ENCODE measurements at regions not wholly inside any gene's neighbourhood (a gene's known extent, or its start where the extent isn't known, plus 50 kb on each side); places are given as distances from the start of the nearest gene placed in this dataset.

DNA sequence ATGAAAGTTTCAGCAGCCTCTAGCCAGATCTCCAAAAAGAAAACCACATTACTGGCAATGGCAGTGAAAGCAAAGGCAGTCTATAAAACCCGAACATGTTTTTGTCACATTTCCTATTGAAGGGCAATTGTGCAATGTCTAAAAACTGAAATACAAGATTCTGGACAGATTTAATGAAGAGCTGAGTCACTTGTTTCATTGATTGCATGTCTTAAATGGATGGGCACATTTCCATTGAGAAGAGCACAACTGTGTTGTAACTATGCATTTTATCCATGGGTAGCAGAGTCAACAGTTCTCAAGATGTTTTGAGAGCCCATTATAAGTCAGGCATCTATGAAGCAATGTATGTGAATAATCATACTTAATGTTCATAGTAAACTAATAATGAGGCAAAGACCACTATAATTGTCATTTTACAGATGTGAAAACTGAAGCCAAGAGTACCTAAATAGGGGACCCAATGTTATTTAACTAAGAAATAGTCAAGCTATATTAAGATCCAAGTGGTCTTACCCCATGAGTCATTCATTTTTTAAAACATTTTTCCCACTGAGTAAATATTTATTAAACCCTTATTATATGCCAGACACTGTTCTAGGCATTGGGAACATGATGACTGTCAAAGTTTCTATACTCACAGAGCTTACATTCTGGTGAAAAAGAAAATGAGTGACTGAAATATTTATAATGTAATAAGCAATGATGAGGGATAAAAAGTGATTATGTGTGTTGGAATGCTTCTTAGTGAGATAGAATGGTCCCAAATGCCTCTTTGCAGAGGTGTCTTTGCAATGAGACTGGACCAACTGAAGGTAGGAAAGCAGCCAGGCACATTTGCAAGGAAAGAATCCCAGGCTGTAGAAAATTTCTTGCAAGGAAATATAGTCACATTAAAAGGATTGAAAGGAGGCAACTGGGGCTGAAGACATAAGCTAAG is 818.9 kb upstream of the ACVR2A start:
- TF ChIP-seq, protein P1, sequence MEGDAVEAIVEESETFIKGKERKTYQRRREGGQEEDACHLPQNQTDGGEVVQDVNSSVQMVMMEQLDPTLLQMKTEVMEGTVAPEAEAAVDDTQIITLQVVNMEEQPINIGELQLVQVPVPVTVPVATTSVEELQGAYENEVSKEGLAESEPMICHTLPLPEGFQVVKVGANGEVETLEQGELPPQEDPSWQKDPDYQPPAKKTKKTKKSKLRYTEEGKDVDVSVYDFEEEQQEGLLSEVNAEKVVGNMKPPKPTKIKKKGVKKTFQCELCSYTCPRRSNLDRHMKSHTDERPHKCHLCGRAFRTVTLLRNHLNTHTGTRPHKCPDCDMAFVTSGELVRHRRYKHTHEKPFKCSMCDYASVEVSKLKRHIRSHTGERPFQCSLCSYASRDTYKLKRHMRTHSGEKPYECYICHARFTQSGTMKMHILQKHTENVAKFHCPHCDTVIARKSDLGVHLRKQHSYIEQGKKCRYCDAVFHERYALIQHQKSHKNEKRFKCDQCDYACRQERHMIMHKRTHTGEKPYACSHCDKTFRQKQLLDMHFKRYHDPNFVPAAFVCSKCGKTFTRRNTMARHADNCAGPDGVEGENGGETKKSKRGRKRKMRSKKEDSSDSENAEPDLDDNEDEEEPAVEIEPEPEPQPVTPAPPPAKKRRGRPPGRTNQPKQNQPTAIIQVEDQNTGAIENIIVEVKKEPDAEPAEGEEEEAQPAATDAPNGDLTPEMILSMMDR (IDR thresholded peaks at IDR 0.05; ENCODE audit: control insufficient read depth, extremely low read depth, insufficient read depth) = no peak
- H3K4me3 ChIP-seq (ENCODE audit: low read depth, low read length) = no peak overlapping the region
- no peak for DNase-seq (ENCODE audit: low read depth)

GRCh38 chr2:147019311-147019710 is 825.5 kb upstream of the ACVR2A start:
- H3K4me3 ChIP-seq (ENCODE audit: low read depth, low read length) = no peak overlapping the region
- TF ChIP-seq, protein P1 (IDR thresholded peaks at IDR 0.05; ENCODE audit: control insufficient read depth, extremely low read depth, insufficient read depth) = no peak
- DNase-seq (ENCODE audit: low read depth) = no peak

GRCh38 chr2:147017951-147018645 is 826.7 kb upstream of the ACVR2A start:
- no peak overlapping the region for H3K4me3 ChIP-seq (ENCODE audit: low read depth, low read length)
- no peak for DNase-seq (ENCODE audit: low read depth)
- TF ChIP-seq, protein P1 (IDR thresholded peaks at IDR 0.05; ENCODE audit: control insufficient read depth, extremely low read depth, insufficient read depth) = no peak

DNA sequence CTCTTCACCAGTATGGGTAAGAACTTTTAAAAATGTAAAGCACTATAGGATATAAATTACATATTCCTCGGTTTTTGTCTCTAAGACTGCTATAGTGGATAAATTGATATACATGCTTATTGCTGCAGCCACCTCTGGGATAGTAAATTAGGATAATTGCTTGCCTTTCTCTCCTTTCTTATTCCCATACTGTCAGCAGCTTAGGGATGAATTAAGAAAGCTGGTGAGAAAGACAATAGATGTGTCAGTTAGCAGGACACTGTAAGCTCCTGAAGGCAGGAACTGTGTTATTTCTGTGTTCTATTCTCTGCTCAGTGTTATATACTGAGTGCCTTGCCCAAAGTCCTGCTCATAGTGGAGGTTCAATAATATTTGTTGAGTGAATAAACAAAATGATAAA is 828.6 kb upstream of the ACVR2A start:
- TF ChIP-seq, protein P1 (IDR thresholded peaks at IDR 0.05; ENCODE audit: control insufficient read depth, extremely low read depth, insufficient read depth) = no peak
- H3K4me3 ChIP-seq (ENCODE audit: low read depth, low read length) = no peak overlapping the region
- no peak for DNase-seq (ENCODE audit: low read depth)

GRCh38 chr2:147015591-147015990 is 829.2 kb upstream of the ACVR2A start:
- TF ChIP-seq, protein P1 (IDR thresholded peaks at IDR 0.05; ENCODE audit: control insufficient read depth, extremely low read depth, insufficient read depth) = no peak
- DNase-seq (ENCODE audit: low read depth) = no peak
- no peak overlapping the region for H3K4me3 ChIP-seq (ENCODE audit: low read depth, low read length)

- DNase-seq (ENCODE audit: low read depth) = no peak
- TF ChIP-seq, protein P1 (IDR thresholded peaks at IDR 0.05; ENCODE audit: control insufficient read depth, extremely low read depth, insufficient read depth) = no peak
- H3K4me3 ChIP-seq (ENCODE audit: low read depth, low read length) = no peak overlapping the region
Measured at GRCh38 chr2:147013696-147014392, 831.0 kb upstream of the ACVR2A start.
